ENCODE measurements at regions not wholly inside any gene's neighbourhood (a gene's known extent, or its start where the extent isn't known, plus 50 kb on each side); places are given as distances from the start of the nearest gene placed in this dataset.

- no peaks in the 10 kb centered on the region for H3K9me3 ChIP-seq (replicated peaks; ENCODE audit: control insufficient read depth, insufficient read depth, low read depth, low read length)
- no peaks in the 10 kb centered on the region for H3K4me1 ChIP-seq (replicated peaks in 1 of 2; ENCODE audit: control insufficient read depth in 2 of 2, insufficient read depth in 2 of 2, low read length in 2 of 2)
- intact Hi-C loops (cut with micrococcal nuclease) (no loop called here), in situ Hi-C loops (cut with MboI) (no loop called here)
- TF ChIP-seq CEBPB (tag; IDR thresholded peaks at IDR 0.05) (0 out of 2 replicates have a peak, but pooled peaks have one; percentile 21), CTCFL (IDR thresholded peaks at IDR 0.05; ENCODE audit: borderline replicate concordance, insufficient read depth, low read depth, low read length, poor library complexity, severe bottlenecking) (no peak), PTRF (tag; IDR thresholded peaks at IDR 0.05) (no peak)
- H3K4me2 ChIP-seq (ENCODE audit: insufficient read depth, low read length), result no peak overlapping the region
- H3K4me3 ChIP-seq, result no peak overlapping the region
- H3K27me3 ChIP-seq (ENCODE audit: control insufficient read depth in 2 of 2, insufficient read depth in 2 of 2, low read length in 2 of 2), result no peaks in the 10 kb centered on the region
- H3K36me3 ChIP-seq (ENCODE audit: control insufficient read depth, insufficient read depth, low read length), result no peaks in the 10 kb centered on the region
- no peaks in the 10 kb centered on the region for H3K79me2 ChIP-seq (ENCODE audit: control insufficient read depth, insufficient read depth, low read length)
- no peaks in the 10 kb centered on the region for H4K20me1 ChIP-seq (replicated peaks; ENCODE audit: control insufficient read depth, insufficient read depth, low read length)
- POLR2A ChIA-PET, result interaction anchor here (1.5 kb wide), 1 partner anchor 13 kb away, joined by 3 read pairs; no protein-coding TSS in a partner anchor
- H3K9me1 ChIP-seq (ENCODE audit: control insufficient read depth, insufficient read depth, low read length), result no peaks in the 10 kb centered on the region
- 0% methylated on average over 3 of the region's 3 CpGs for WGBS (ENCODE audit: insufficient coverage, low coverage, missing lambda C conversion rate)
- ATAC-seq, result no peak
- FAIRE-seq, result no peak
- no peak overlapping the region for H2AFZ ChIP-seq (ENCODE audit: low read depth, low read length)
- H3K27ac ChIP-seq (ENCODE audit: extremely low read depth, low read depth, low read length), result no peak overlapping the region
- DNase-seq (ENCODE audit: extremely low read depth in 1 of 4, low spot score in 3 of 4), result no peak
- CTCF ChIA-PET (ENCODE audit: low intra/inter-chr PET ratio), result no interaction called here
- H3K9ac ChIP-seq (ENCODE audit: insufficient read depth in 1 of 2, low read depth in 2 of 2, low read length in 2 of 2), result no peak overlapping the region
- no TSS peak for BruUV-seq (replicated peaks)
Observed at GRCh38 chr12:67578976-67579661, 69.4 kb upstream of the DYRK2 start.

GRCh38 chr12:67579662-67580003 is 68.9 kb upstream of the DYRK2 start:
- Histone ChIP-seq H3K4me3 (no peak overlapping the region), H2AFZ (ENCODE audit: low read depth, low read length) (no peak overlapping the region), H3K27me3 (ENCODE audit: control insufficient read depth in 2 of 2, insufficient read depth in 2 of 2, low read length in 2 of 2) (no peaks in the 10 kb centered on the region), H3K9ac (ENCODE audit: insufficient read depth in 1 of 2, low read depth in 2 of 2, low read length in 2 of 2) (no peak overlapping the region), H3K4me2 (ENCODE audit: insufficient read depth, low read length) (no peak overlapping the region), H3K27ac (ENCODE audit: extremely low read depth, low read depth, low read length) (no peak overlapping the region), H3K9me1 (ENCODE audit: control insufficient read depth, insufficient read depth, low read length) (no peaks in the 10 kb centered on the region), H3K79me2 (ENCODE audit: control insufficient read depth, insufficient read depth, low read length) (no peaks in the 10 kb centered on the region), H3K36me3 (ENCODE audit: control insufficient read depth, insufficient read depth, low read length) (no peaks in the 10 kb centered on the region), H4K20me1 (replicated peaks; ENCODE audit: control insufficient read depth, insufficient read depth, low read length) (no peaks in the 10 kb centered on the region), H3K9me3 (replicated peaks; ENCODE audit: control insufficient read depth, insufficient read depth, low read depth, low read length) (no peaks in the 10 kb centered on the region), H3K4me1 (replicated peaks in 1 of 2; ENCODE audit: control insufficient read depth in 2 of 2, insufficient read depth in 2 of 2, low read length in 2 of 2) (no peaks in the 10 kb centered on the region)
- intact Hi-C loops (cut with micrococcal nuclease), result no loop called here
- ChIA-PET POLR2A (no interaction called here), CTCF (ENCODE audit: low intra/inter-chr PET ratio) (no interaction called here)
- ATAC-seq, result no peak
- no TSS peak for BruUV-seq (replicated peaks)
- 0% methylated on average over 1 of the region's 1 CpG for WGBS (ENCODE audit: insufficient coverage, low coverage, missing lambda C conversion rate)
- in situ Hi-C loops (cut with MboI), result no loop called here
- no peak for FAIRE-seq
- no peak for DNase-seq (ENCODE audit: extremely low read depth in 1 of 4, low spot score in 3 of 4)
- TF ChIP-seq ZNF639 (CRISPR knock-in tag; conservative IDR thresholded peaks at IDR 0.05 in 1 of 2, IDR thresholded peaks at IDR 0.05 in 1 of 2), result no peak
- TF ChIP-seq STAG1 (CRISPR knock-in tag; IDR thresholded peaks at IDR 0.05; ENCODE audit: borderline replicate concordance), result no peak
- TF ChIP-seq HOMEZ (CRISPR knock-in tag; IDR thresholded peaks at IDR 0.05), result no peak

All from K562 (cell line).